Fibroblast of skin of left biceps (primary cell): ENCODE measurements at regions not wholly inside any gene's neighbourhood (a gene's known extent, or its start where the extent isn't known, plus 50 kb on each side); places are given as distances from the start of the nearest gene placed in this dataset.

ENCODE experiments used
- DNase-seq, 2 experiments: peaks; one replicate each; pipeline ENCODE4 v3.0.0-alpha.2; 2013; ENCODE audit warnings: low read depth in 2 of 2

- DNase-seq, result no peak
These were observed 56.4 kb downstream of the CRYGS start for GRCh38 chr3:186487819-186488218.

- no peak for DNase-seq
These were observed 57.1 kb downstream of the CRYGS start for GRCh38 chr3:186487037-186487436.

GRCh38 chr3:186483611-186484340, 60.4 kb downstream of the CRYGS start:
- no peak for DNase-seq

- no peak for DNase-seq
These were observed 62.7 kb downstream of the CRYGS start for GRCh38 chr3:186481526-186481925.

GRCh38 chr3:186477876-186478275, 66.3 kb downstream of the CRYGS start:
- DNase-seq, result no peak

- no peak for DNase-seq
These were observed 67.1 kb downstream of the CRYGS start for GRCh38 chr3:186477033-186477432.

- DNase-seq, result no peak
These were observed 67.6 kb downstream of the CRYGS start for GRCh38 chr3:186476541-186476940.

GRCh38 chr3:186476044-186476468, 68.1 kb downstream of the CRYGS start:
- no peak for DNase-seq

- DNase-seq, result no peak
These were observed 71.0 kb downstream of the CRYGS start for GRCh38 chr3:186473166-186473565.

GRCh38 chr3:186472456-186473008, 71.6 kb downstream of the CRYGS start:
- DNase-seq, result no peak

- no peak for DNase-seq
These were observed 72.4 kb downstream of the CRYGS start for GRCh38 chr3:186471771-186472170.

- DNase-seq, result no peak
These were observed 74.7 kb downstream of the CRYGS start for GRCh38 chr3:186469525-186469924.

- DNase-seq, result no peak
These were observed 76.2 kb downstream of the CRYGS start for GRCh38 chr3:186467969-186468368.

GRCh38 chr3:186466391-186466974, 77.7 kb downstream of the CRYGS start:
- DNase-seq, result no peak

- DNase-seq, result no peak
These were observed 78.7 kb downstream of the CRYGS start for GRCh38 chr3:186465508-186465907.

- DNase-seq, result no peak
These were observed 79.6 kb downstream of the CRYGS start for GRCh38 chr3:186464424-186465093.

- peak in 1 of 2 experiments; percentile 18 for DNase-seq
These were observed 83.0 kb downstream of the CRYGS start for GRCh38 chr3:186461141-186461540.

- no peak for DNase-seq
These were observed 85.1 kb downstream of the CRYGS start for GRCh38 chr3:186459108-186459467.

- no peak for DNase-seq
These were observed 85.7 kb downstream of the CRYGS start for GRCh38 chr3:186458306-186459107.

- no peak for DNase-seq
These were observed 86.9 kb downstream of the CRYGS start for GRCh38 chr3:186457236-186457635.

GRCh38 chr3:186456731-186457191, 87.4 kb downstream of the CRYGS start:
- DNase-seq, result peak in 1 of 2 experiments; percentile 18
